Heart left ventricle (tissue), 16 donors: ENCODE measurements at regions not wholly inside any gene's neighbourhood (a gene's known extent, or its start where the extent isn't known, plus 50 kb on each side); places are given as distances from the start of the nearest gene placed in this dataset.

ENCODE experiments used
- ATAC-seq, 4 donors: fragments of 200-7000 bp; cut with Tn5 transposase; one replicate each; pipeline ENCODE4 v1.9.1; 2020 to 2022; ENCODE audit warnings: moderate library complexity in 4 of 4, mild to moderate bottlenecking in 3 of 4, moderate number of reproducible peaks in 1 of 4
- DNase-seq, 5 donors: peaks; one replicate each; pipeline ENCODE4 v3.0.0-alpha.2; 2020
- H3K27ac ChIP-seq, 12 donors: fragments of 200-600 bp; sonication (generic) in 4 of 12; one replicate each; pipeline versions ENCODE4 v1.5.0 to v1.8.0; 2016 to 2022; ENCODE audit warnings: mild to moderate bottlenecking in 2 of 12
- H3K27me3 ChIP-seq, 9 donors: fragments of 200-600 bp; sonication (generic) in 2 of 9; one replicate each; pipeline versions ENCODE4 v1.5.1 to v1.8.0; 2016 to 2022; ENCODE audit warnings: mild to moderate bottlenecking in 3 of 9
- H3K36me3 ChIP-seq, 9 donors: fragments of 200-600 bp; sonication (generic) in 2 of 9; one replicate each; pipeline versions ENCODE4 v1.5.0 to v1.8.0; 2018 to 2022; ENCODE audit warnings: mild to moderate bottlenecking in 2 of 9
- H3K4me1 ChIP-seq, 12 donors: fragments of 200-600 bp; sonication (generic) in 4 of 12; one replicate each; pipeline versions ENCODE4 v1.5.0 to v1.8.0; 2016 to 2022; ENCODE audit warnings: mild to moderate bottlenecking in 3 of 12
- H3K4me3 ChIP-seq, 12 donors: fragments of 200-600 bp; sonication (generic) in 4 of 12; one replicate each; pipeline versions ENCODE4 v1.5.0 to v1.8.0; 2017 to 2022; ENCODE audit warnings: mild to moderate bottlenecking in 9 of 12, moderate library complexity in 4 of 12
- H3K9me3 ChIP-seq, 12 donors: fragments of 200-600 bp; sonication (generic) in 4 of 12; one replicate each; pipeline versions ENCODE4 v1.5.0 to v1.8.0; 2016 to 2022; ENCODE audit warnings: mild to moderate bottlenecking in 1 of 12
- POLR2A ChIP-seq, 2 donors: fragments of 450-650 bp; IDR thresholded peaks; one replicate each; pipeline ENCODE4 v1.6.1; 2017; ENCODE audit warnings: antibody characterized with exemption in 2 of 2, mild to moderate bottlenecking in 2 of 2, moderate library complexity in 2 of 2
- WGBS, 4 donors: extraction: QIAGEN DNeasy Blood & Tissue Kit in 2 of 4; methylation state at CpG; one replicate each; pipeline versions ENCODE4 v1.1.5 to v1.1.7; 2013 to 2018; 5-methylcytosine and 5-hydroxymethylcytosine counted together
- intact Hi-C, 10 donors: fragments of 100-400 bp; cut with DNase I; formaldehyde crosslinking; loops; one replicate each; pipeline versions ENCODE4 v1.11.1 to v1.14.2; 2022
- TF ChIP-seq, protein P1 (sequence below), 12 donors: fragments of 200-600 bp; sonication (generic) in 4 of 12; IDR thresholded peaks; one replicate each; pipeline versions ENCODE4 v1.5.0 to v1.8.0; 2018 to 2022; ENCODE audit warnings: antibody characterized with exemption in 12 of 12, mild to moderate bottlenecking in 5 of 12
- donor health status: ischemic (EF 13 %, LVEDD 7.1; RV severe dilation, severe dysfunction).
- donor health status: healthy with polysubstance abuse.
- donor health status: DM: no; HTN: yes; CAD: no.
- donor health status: DM: no; HTN: no; CAD: no.
- donor health status: ischemic (EF 25% LVEDD 6.9; RV normal size, moderate dysfunction).
- donor health status: ischemic (EF 25% LVEDD 5.7; RV mildly dilated, moderate dysfunction).
- donor health status: healthy.
- donor health status: DM: yes; HTN: yes; CAD: no.
- donor health status: ischemic (EF 35%, LVEDD 5.7; RV mildly dilated, moderate dysfunction).
- donor health status: nonischemic (EF 11% LVEDD 7.7; RV severe dilation, severe dysfunction).
- donor health status: DM: yes; HTN: yes; CAD: no.
- donor health status: PGD.
- donor health status: ischemic (EF 29% LVEDD 5.4; RV normal size, mild dysfunction).
- donor health status: nonischemic (EF 23%, LVEDD 6.1; RV moderate dilation, normal function).

DNA sequence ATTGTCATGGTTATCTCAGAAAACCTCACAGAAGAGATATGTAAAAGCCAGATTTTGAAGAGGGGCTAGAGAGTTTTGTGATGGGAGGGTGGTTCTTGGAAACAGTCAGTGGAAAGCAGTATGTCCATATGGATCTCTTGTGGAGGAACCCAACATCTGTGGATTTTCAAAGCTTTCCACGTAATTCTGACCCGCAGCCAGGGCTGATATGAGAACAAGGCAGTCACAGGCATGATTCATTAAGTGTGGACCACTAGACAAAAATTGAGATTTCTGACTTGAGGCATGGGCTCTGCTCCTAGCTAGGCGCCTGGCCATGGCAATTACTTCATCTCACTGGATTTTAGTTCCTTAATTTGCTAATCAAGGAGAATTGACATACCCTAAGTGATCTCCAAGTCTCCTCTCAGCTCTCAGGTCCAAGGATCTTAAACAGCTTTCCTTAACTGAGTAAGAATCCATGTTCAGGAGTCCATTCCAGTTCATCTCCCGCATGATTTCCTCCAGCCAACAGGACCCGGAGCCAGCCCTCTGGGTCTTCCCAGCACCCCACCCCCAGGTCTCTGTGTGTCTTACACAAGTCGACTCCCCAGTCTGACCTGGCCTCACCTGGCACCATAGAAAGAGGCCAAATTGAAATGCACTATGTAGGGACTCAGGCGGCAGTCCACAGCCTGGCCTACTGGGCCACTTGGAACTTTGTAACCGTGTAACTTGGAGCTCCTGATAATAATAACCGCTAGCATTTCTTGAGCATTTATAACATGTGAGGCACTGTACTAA lies 176.3 kb upstream of the PARP11 start:
- intact Hi-C loops: no loop called here
- 80 to 86% (median 85%) methylated on average over 9 of the region's 9 CpGs for WGBS, 4 donors
- peaks cover 0 to 17% (median 0%) of the 10 kb centered on the region in 9 donors for H3K27me3 ChIP-seq

DNA sequence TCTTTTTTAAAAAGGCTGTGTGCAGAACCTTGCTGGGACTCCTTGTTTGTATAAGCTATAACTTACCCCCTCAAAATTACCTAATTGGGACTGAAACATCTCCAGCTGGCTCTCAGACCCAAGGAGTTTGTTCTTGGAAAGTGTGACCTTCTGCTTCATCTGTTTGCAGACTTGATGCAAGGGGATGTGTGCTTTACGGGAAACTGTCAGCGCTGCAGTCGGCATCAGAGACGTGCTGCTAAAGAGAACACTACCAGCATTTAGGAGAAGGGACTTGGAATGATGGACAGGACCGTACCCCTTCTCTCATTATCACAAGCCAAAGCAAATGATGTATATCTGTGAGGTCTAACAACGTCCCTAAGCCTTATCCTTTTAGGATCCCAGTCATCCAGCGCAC lies 174.2 kb upstream of the PARP11 start:
- TF ChIP-seq, protein P1, sequence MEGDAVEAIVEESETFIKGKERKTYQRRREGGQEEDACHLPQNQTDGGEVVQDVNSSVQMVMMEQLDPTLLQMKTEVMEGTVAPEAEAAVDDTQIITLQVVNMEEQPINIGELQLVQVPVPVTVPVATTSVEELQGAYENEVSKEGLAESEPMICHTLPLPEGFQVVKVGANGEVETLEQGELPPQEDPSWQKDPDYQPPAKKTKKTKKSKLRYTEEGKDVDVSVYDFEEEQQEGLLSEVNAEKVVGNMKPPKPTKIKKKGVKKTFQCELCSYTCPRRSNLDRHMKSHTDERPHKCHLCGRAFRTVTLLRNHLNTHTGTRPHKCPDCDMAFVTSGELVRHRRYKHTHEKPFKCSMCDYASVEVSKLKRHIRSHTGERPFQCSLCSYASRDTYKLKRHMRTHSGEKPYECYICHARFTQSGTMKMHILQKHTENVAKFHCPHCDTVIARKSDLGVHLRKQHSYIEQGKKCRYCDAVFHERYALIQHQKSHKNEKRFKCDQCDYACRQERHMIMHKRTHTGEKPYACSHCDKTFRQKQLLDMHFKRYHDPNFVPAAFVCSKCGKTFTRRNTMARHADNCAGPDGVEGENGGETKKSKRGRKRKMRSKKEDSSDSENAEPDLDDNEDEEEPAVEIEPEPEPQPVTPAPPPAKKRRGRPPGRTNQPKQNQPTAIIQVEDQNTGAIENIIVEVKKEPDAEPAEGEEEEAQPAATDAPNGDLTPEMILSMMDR (IDR thresholded peaks at IDR 0.05): no peak
- TF ChIP-seq POLR2A (IDR thresholded peaks at IDR 0.05): no peak
- H3K27ac ChIP-seq: no peak overlapping the region
- no peak overlapping the region for H3K4me3 ChIP-seq
- H3K9me3 ChIP-seq: no peaks in the 10 kb centered on the region
- no peak for DNase-seq
- H3K36me3 ChIP-seq: no peaks in the 10 kb centered on the region
- peaks cover 0 to 17% (median 0%) of the 10 kb centered on the region in 9 donors for H3K27me3 ChIP-seq
- ATAC-seq: no peak
- intact Hi-C loops: no loop called here
- 87 to 92% (median 89%) methylated on average over 7 of the region's 7 CpGs for WGBS, 4 donors
- no peaks in the 10 kb centered on the region for H3K4me1 ChIP-seq

More for the DNA sequence above, 176.3 kb upstream of the PARP11 start:
- Histone ChIP-seq H3K9me3 (no peaks in the 10 kb centered on the region), H3K4me1 (peaks cover 0 to 5% (median 0%) of the 10 kb centered on the region in 12 donors), H3K27ac (no peak overlapping the region), H3K36me3 (no peaks in the 10 kb centered on the region), H3K4me3 (no peak overlapping the region)
- no peak for ATAC-seq
- no peak for DNase-seq
- TF ChIP-seq, protein P1 (IDR thresholded peaks at IDR 0.05): no peak
- TF ChIP-seq POLR2A (IDR thresholded peaks at IDR 0.05): no peak

DNA sequence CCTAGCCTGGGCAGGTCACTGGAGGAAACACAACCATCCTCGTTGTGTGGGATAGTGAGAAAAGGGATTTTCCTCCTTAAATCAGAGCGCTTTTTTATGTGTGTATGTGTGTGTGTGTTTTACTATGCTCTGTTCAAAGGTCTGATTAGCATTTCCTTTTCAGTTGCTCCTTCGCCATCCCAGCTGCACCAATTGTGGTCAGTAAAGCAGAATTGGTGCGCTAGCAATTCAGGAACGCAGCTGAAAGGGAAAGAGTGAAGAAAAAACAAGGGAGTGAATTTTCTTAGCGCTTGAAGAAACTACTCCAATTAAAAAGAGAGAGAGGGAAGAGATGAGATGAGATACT lies 173.3 kb upstream of the PARP11 start:
- H3K9me3 ChIP-seq: no peaks in the 10 kb centered on the region
- no peak overlapping the region for H3K4me3 ChIP-seq
- ATAC-seq (no peak), DNase-seq (no peak)
- no peaks in the 10 kb centered on the region for H3K4me1 ChIP-seq
- no peaks in the 10 kb centered on the region for H3K36me3 ChIP-seq
- intact Hi-C loops: no loop called here
- H3K27me3 ChIP-seq: peaks cover 0 to 17% (median 0%) of the 10 kb centered on the region in 9 donors
- no peak overlapping the region for H3K27ac ChIP-seq
- WGBS, 4 donors: 65 to 79% (median 74%) methylated on average over 6 of the region's 6 CpGs
- TF ChIP-seq POLR2A (IDR thresholded peaks at IDR 0.05): no peak
- TF ChIP-seq, protein P1 (IDR thresholded peaks at IDR 0.05): no peak

DNA sequence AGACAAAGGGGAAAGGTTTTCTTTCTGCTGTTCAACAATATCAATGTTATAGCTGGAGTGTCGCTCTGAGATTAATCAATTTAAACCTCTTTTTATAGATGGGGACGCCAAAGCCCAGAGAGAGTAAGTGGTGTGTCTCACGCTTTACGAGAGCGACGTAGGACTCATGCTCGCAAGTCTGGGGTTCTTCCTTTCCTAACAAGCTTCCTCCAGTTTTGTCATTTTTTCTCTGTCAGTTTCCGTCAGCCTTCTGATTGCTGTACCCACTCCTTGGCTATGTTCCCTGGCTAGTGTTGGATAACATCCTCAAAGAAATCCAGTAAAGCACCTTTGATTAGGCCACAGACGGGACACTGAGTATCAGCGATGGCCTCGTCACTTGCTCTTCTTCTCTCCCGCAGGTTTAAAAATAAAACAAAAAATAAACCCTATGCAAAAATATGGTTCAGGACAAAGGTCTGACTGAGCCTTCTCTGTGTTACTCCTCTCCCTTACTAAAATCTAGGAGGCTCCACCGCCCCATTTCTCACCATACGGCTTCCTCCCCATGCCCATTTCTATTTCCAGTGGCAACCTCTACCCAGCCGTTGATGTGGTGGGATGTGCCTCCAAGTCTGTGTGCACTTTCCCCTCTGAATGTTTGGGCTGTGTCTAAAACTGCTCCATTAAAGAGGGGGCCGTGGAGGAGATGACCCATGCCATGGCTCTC lies 172.7 kb upstream of the PARP11 start:
- Histone ChIP-seq H3K27me3 (peaks cover 0 to 17% (median 0%) of the 10 kb centered on the region in 9 donors), H3K36me3 (no peaks in the 10 kb centered on the region), H3K4me1 (no peaks in the 10 kb centered on the region), H3K4me3 (no peak overlapping the region), H3K9me3 (no peaks in the 10 kb centered on the region), H3K27ac (no peak overlapping the region)
- no peak for DNase-seq
- 85 to 93% (median 90%) methylated on average over 16 of the region's 16 CpGs for WGBS, 4 donors
- ATAC-seq: no peak
- no peak for TF ChIP-seq POLR2A (IDR thresholded peaks at IDR 0.05)
- TF ChIP-seq, protein P1 (IDR thresholded peaks at IDR 0.05): no peak
- intact Hi-C loops: no loop called here
